Gastroesophageal sphincter (tissue), 3 donors: ENCODE measurements at regions not wholly inside any gene's neighbourhood (a gene's known extent, or its start where the extent isn't known, plus 50 kb on each side); places are given as distances from the start of the nearest gene placed in this dataset.

Experiments used
- CTCF ChIP-seq, 4 experiments: fragments of 200-600 bp in 2 of 4; fragments of 450-650 bp in 2 of 4; sonication (generic) in 1 of 4; IDR thresholded peaks; one replicate each; pipeline ENCODE4 v1.5.1; 2017 to 2019; ENCODE audit warnings: antibody characterized with exemption in 4 of 4, mild to moderate bottlenecking in 2 of 4, moderate library complexity in 2 of 4
- EP300 ChIP-seq: sonication (generic); formaldehyde crosslinking; IDR thresholded peaks from one replicate; pipeline ENCODE4 v1.6.1; 2017; ENCODE audit warnings: antibody characterized with exemption, mild to moderate bottlenecking
- POLR2A ChIP-seq, 2 donors: fragments of 450-650 bp; IDR thresholded peaks; one replicate each; pipeline ENCODE4 v1.6.1; 2017; ENCODE audit warnings: antibody characterized with exemption in 2 of 2, mild to moderate bottlenecking in 2 of 2, moderate library complexity in 1 of 2
- POLR2AphosphoS5 ChIP-seq: sonication (generic); formaldehyde crosslinking; IDR thresholded peaks from one replicate; pipeline ENCODE4 v1.6.1; 2017; ENCODE audit warnings: antibody characterized with exemption

GRCh38 chr1:218553197-218553596 lies 208.1 kb downstream of the TGFB2 start:
- TF ChIP-seq CTCF (IDR thresholded peaks at IDR 0.05) (no peak), POLR2AphosphoS5 (no peak), EP300 (no peak), POLR2A (IDR thresholded peaks at IDR 0.05) (no peak)
